Psoas muscle (tissue), 7 donors: ENCODE measurements at regions not wholly inside any gene's neighbourhood (a gene's known extent, or its start where the extent isn't known, plus 50 kb on each side); places are given as distances from the start of the nearest gene placed in this dataset.

ENCODE experiments used
- ATAC-seq, 4 donors: fragments of 200-7000 bp; cut with Tn5 transposase; one replicate each; pipeline ENCODE4 v1.9.1; 2020; ENCODE audit warnings: moderate library complexity in 3 of 4, mild to moderate bottlenecking in 2 of 4
- DNase-seq, 2 donors: peaks; one replicate each; pipeline ENCODE4 v3.0.0-alpha.2; 2020
- H3K27ac ChIP-seq: fragments of 200-600 bp; one replicate; pipeline ENCODE4 v1.8.0; 2022
- H3K27me3 ChIP-seq, 3 donors: fragments of 200-600 bp in 1 of 3; one replicate each; pipeline versions ENCODE4 v1.6.1 to v1.8.0; 2013 to 2022; ENCODE audit warnings: low read length in 2 of 3, mild to moderate bottlenecking in 2 of 3, moderate library complexity in 1 of 3; ENCODE audit not compliant: insufficient read depth in 3 of 3
- H3K36me3 ChIP-seq, 2 donors: fragments of 200-600 bp in 1 of 2; one replicate each; pipeline versions ENCODE4 v1.6.1 to v1.8.0; 2013 to 2022; ENCODE audit warnings: low read depth in 1 of 2, mild to moderate bottlenecking in 1 of 2, moderate library complexity in 1 of 2; ENCODE audit not compliant: insufficient read depth in 1 of 2
- H3K4me1 ChIP-seq: fragments of 200-600 bp; one replicate; pipeline ENCODE4 v1.8.0; 2022
- H3K4me3 ChIP-seq: fragments of 200-600 bp; one replicate; pipeline ENCODE4 v1.8.0; 2022; ENCODE audit warnings: mild to moderate bottlenecking
- H3K9me3 ChIP-seq: fragments of 200-600 bp; one replicate; pipeline ENCODE4 v1.8.0; 2022
- WGBS, 3 donors: extraction: QIAGEN DNeasy Blood & Tissue Kit; methylation state at CpG; one replicate each; pipeline versions ENCODE4 v1.1.6 to v1.1.7; 2013; 5-methylcytosine and 5-hydroxymethylcytosine counted together
- intact Hi-C, 2 donors: fragments of 100-400 bp; cut with DNase I; formaldehyde crosslinking; loops; one replicate each; pipeline versions ENCODE4 v1.11.0 to v1.14.2; 2022
- TF ChIP-seq, protein P1 (sequence below): fragments of 200-600 bp; IDR thresholded peaks from one replicate; pipeline ENCODE4 v1.8.0; 2022; ENCODE audit warnings: antibody characterized with exemption
- donor health status: healthy with polysubstance abuse.
- donor health status: DM: no; HTN: no; CAD: no; lungs with moderate emphysema.
- donor health status: Bipolar disorder and iron deficiency.
- donor health status: healthy.
- donor health status: DM: yes; HTN: yes; CAD: no.
- donor health status: DM: no; HTN: no; CAD: no.
- donor health status: DM: yes; HTN: yes; CAD: no.

- DNase-seq: no peak
- intact Hi-C loops: no loop called here
- 61 to 83% (median 68%) methylated on average over 1 of the region's 1 CpG for whole genome bisulfite sequencing, 3 donors
- Histone ChIP-seq H3K27ac (no peak overlapping the region), H3K4me3 (no peak overlapping the region), H3K36me3 (no peaks in the 10 kb centered on the region), H3K9me3 (peaks cover 3% of the 10 kb centered on the region), H3K27me3 (no peaks in the 10 kb centered on the region), H3K4me1 (no peaks in the 10 kb centered on the region)
- ATAC-seq: no peak
- TF ChIP-seq, protein P1, sequence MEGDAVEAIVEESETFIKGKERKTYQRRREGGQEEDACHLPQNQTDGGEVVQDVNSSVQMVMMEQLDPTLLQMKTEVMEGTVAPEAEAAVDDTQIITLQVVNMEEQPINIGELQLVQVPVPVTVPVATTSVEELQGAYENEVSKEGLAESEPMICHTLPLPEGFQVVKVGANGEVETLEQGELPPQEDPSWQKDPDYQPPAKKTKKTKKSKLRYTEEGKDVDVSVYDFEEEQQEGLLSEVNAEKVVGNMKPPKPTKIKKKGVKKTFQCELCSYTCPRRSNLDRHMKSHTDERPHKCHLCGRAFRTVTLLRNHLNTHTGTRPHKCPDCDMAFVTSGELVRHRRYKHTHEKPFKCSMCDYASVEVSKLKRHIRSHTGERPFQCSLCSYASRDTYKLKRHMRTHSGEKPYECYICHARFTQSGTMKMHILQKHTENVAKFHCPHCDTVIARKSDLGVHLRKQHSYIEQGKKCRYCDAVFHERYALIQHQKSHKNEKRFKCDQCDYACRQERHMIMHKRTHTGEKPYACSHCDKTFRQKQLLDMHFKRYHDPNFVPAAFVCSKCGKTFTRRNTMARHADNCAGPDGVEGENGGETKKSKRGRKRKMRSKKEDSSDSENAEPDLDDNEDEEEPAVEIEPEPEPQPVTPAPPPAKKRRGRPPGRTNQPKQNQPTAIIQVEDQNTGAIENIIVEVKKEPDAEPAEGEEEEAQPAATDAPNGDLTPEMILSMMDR: no peak
These were observed 120.7 kb downstream of the TBXT start for GRCh38 chr6:166046982-166047381.

- Histone ChIP-seq H3K27ac (no peak overlapping the region), H3K9me3 (no peaks in the 10 kb centered on the region), H3K36me3 (no peaks in the 10 kb centered on the region), H3K27me3 (no peaks in the 10 kb centered on the region), H3K4me3 (no peak overlapping the region), H3K4me1 (no peaks in the 10 kb centered on the region)
- ATAC-seq: no peak
- WGBS, 3 donors: 80 to 92% (median 84%) methylated on average over 2 of the region's 2 CpGs
- DNase-seq: no peak
- TF ChIP-seq, protein P1: no peak
- intact Hi-C loops: no loop called here
These were observed 121.4 kb downstream of the TBXT start for GRCh38 chr6:166046226-166046625.

- H3K27ac ChIP-seq: no peak overlapping the region
- TF ChIP-seq, protein P1: no peak
- no peaks in the 10 kb centered on the region for H3K27me3 ChIP-seq
- H3K4me1 ChIP-seq: no peaks in the 10 kb centered on the region
- 67 to 83% (median 80%) methylated on average over 1 of the region's 1 CpG for WGBS, 3 donors
- intact Hi-C loops: no loop called here
- H3K9me3 ChIP-seq: no peaks in the 10 kb centered on the region
- no peaks in the 10 kb centered on the region for H3K36me3 ChIP-seq
- DNase-seq: no peak
- H3K4me3 ChIP-seq: no peak overlapping the region
- no peak for ATAC-seq
These were observed 121.8 kb downstream of the TBXT start for GRCh38 chr6:166045860-166046200.

GRCh38 chr6:166045173-166045859 lies 122.3 kb downstream of the TBXT start:
- H3K27me3 ChIP-seq: no peaks in the 10 kb centered on the region
- H3K36me3 ChIP-seq: no peaks in the 10 kb centered on the region
- intact Hi-C loops: no loop called here
- DNase-seq (no peak), ATAC-seq (no peak)
- no peaks in the 10 kb centered on the region for H3K9me3 ChIP-seq
- TF ChIP-seq, protein P1: no peak
- WGBS, 3 donors: 82 to 86% (median 85%) methylated on average over 3 of the region's 3 CpGs
- H3K27ac ChIP-seq: no peak overlapping the region
- no peaks in the 10 kb centered on the region for H3K4me1 ChIP-seq
- H3K4me3 ChIP-seq: no peak overlapping the region

- intact Hi-C loops: no loop called here
- TF ChIP-seq, protein P1: no peak
- Histone ChIP-seq H3K4me1 (no peaks in the 10 kb centered on the region), H3K36me3 (no peaks in the 10 kb centered on the region), H3K9me3 (peaks cover 10% of the 10 kb centered on the region), H3K27me3 (no peaks in the 10 kb centered on the region), H3K4me3 (no peak overlapping the region), H3K27ac (no peak overlapping the region)
- DNase-seq: no peak
- WGBS, 3 donors: 71 to 78% (median 75%) methylated on average over 4 of the region's 4 CpGs
- no peak for ATAC-seq
These were observed 126.4 kb downstream of the TBXT start for GRCh38 chr6:166041277-166041676.
